ENCODE measurements at regions not wholly inside any gene's neighbourhood (a gene's known extent, or its start where the extent isn't known, plus 50 kb on each side); places are given as distances from the start of the nearest gene placed in this dataset.

- Histone ChIP-seq H3K27me3 (ENCODE audit: insufficient read depth, poor library complexity, severe bottlenecking) (no peaks in the 10 kb centered on the region), H3K27ac (ENCODE audit: poor library complexity, severe bottlenecking) (no peak overlapping the region), H3K9me3 (ENCODE audit: severe bottlenecking) (no peaks in the 10 kb centered on the region), H3K4me1 (ENCODE audit: insufficient read depth, poor library complexity, severe bottlenecking) (no peaks in the 10 kb centered on the region), H3K4me3 (ENCODE audit: severe bottlenecking) (no peak overlapping the region), H3K36me3 (ENCODE audit: low read depth) (no peaks in the 10 kb centered on the region)
- no peak for ATAC-seq (ENCODE audit: low read depth)
- no peak for DNase-seq (ENCODE audit: low spot score)
- TF ChIP-seq CTCF (IDR thresholded peaks at IDR 0.05; ENCODE audit: poor library complexity, severe bottlenecking), result no peak
These were observed 505.8 kb upstream of the GHITM start for GRCh38 chr10:83633547-83633946.

- Histone ChIP-seq H3K4me3 (ENCODE audit: severe bottlenecking) (no peak overlapping the region), H3K36me3 (ENCODE audit: low read depth) (no peaks in the 10 kb centered on the region), H3K27me3 (ENCODE audit: insufficient read depth, poor library complexity, severe bottlenecking) (no peaks in the 10 kb centered on the region), H3K27ac (ENCODE audit: poor library complexity, severe bottlenecking) (no peak overlapping the region), H3K9me3 (ENCODE audit: severe bottlenecking) (peaks cover 3% of the 10 kb centered on the region), H3K4me1 (ENCODE audit: insufficient read depth, poor library complexity, severe bottlenecking) (no peaks in the 10 kb centered on the region)
- ATAC-seq (ENCODE audit: low read depth) (no peak), DNase-seq (ENCODE audit: low spot score) (no peak)
- TF ChIP-seq CTCF (IDR thresholded peaks at IDR 0.05; ENCODE audit: poor library complexity, severe bottlenecking), result no peak
These were observed 502.5 kb upstream of the GHITM start for GRCh38 chr10:83636826-83637225.

GRCh38 chr10:83647526-83647925 is 491.8 kb upstream of the GHITM start:
- no peak for ATAC-seq (ENCODE audit: low read depth)
- no peak overlapping the region for H3K4me3 ChIP-seq (ENCODE audit: severe bottlenecking)
- no peak for DNase-seq (ENCODE audit: low spot score)
- no peaks in the 10 kb centered on the region for H3K27me3 ChIP-seq (ENCODE audit: insufficient read depth, poor library complexity, severe bottlenecking)
- H3K27ac ChIP-seq (ENCODE audit: poor library complexity, severe bottlenecking), result no peak overlapping the region
- TF ChIP-seq CTCF (IDR thresholded peaks at IDR 0.05; ENCODE audit: poor library complexity, severe bottlenecking), result no peak
- H3K9me3 ChIP-seq (ENCODE audit: severe bottlenecking), result no peaks in the 10 kb centered on the region
- no peaks in the 10 kb centered on the region for H3K36me3 ChIP-seq (ENCODE audit: low read depth)
- no peaks in the 10 kb centered on the region for H3K4me1 ChIP-seq (ENCODE audit: insufficient read depth, poor library complexity, severe bottlenecking)

GRCh38 chr10:83648201-83648600 is 491.1 kb upstream of the GHITM start:
- Histone ChIP-seq H3K9me3 (ENCODE audit: severe bottlenecking) (no peaks in the 10 kb centered on the region), H3K27ac (ENCODE audit: poor library complexity, severe bottlenecking) (no peak overlapping the region), H3K27me3 (ENCODE audit: insufficient read depth, poor library complexity, severe bottlenecking) (no peaks in the 10 kb centered on the region), H3K4me3 (ENCODE audit: severe bottlenecking) (no peak overlapping the region), H3K36me3 (ENCODE audit: low read depth) (no peaks in the 10 kb centered on the region), H3K4me1 (ENCODE audit: insufficient read depth, poor library complexity, severe bottlenecking) (no peaks in the 10 kb centered on the region)
- no peak for TF ChIP-seq CTCF (IDR thresholded peaks at IDR 0.05; ENCODE audit: poor library complexity, severe bottlenecking)
- ATAC-seq (ENCODE audit: low read depth) (no peak), DNase-seq (ENCODE audit: low spot score) (no peak)

- Histone ChIP-seq H3K36me3 (ENCODE audit: low read depth) (no peaks in the 10 kb centered on the region), H3K27ac (ENCODE audit: poor library complexity, severe bottlenecking) (no peak overlapping the region), H3K4me3 (ENCODE audit: severe bottlenecking) (no peak overlapping the region), H3K9me3 (ENCODE audit: severe bottlenecking) (no peaks in the 10 kb centered on the region), H3K27me3 (ENCODE audit: insufficient read depth, poor library complexity, severe bottlenecking) (no peaks in the 10 kb centered on the region), H3K4me1 (ENCODE audit: insufficient read depth, poor library complexity, severe bottlenecking) (no peaks in the 10 kb centered on the region)
- ATAC-seq (ENCODE audit: low read depth) (no peak), DNase-seq (ENCODE audit: low spot score) (no peak)
- no peak for TF ChIP-seq CTCF (IDR thresholded peaks at IDR 0.05; ENCODE audit: poor library complexity, severe bottlenecking)
These were observed 489.8 kb upstream of the GHITM start for GRCh38 chr10:83649471-83649870.

Measured in RWPE2 (cell line).